GM19238 (cell line): ENCODE measurements at regions not wholly inside any gene's neighbourhood (a gene's known extent, or its start where the extent isn't known, plus 50 kb on each side); places are given as distances from the start of the nearest gene placed in this dataset.
"Not testable (repeated sequence)": the region's sequence is repeated elsewhere in the genome, so short reads cannot be mapped to it uniquely, and the experiment has no call there.

Experiments
- DNase-seq: peaks from one replicate; pipeline ENCODE4 v3.0.0; 2011; ENCODE audit warnings: low spot score; ENCODE audit not compliant: insufficient read length

GRCh38 chr6:11409371-11409770 is 128.2 kb upstream of the TMEM170B start:
- no peak for DNase-seq

GRCh38 chr6:11407414-11407813 is 130.1 kb upstream of the TMEM170B start:
- no peak for DNase-seq

- DNase-seq, result no peak
These were observed 132.7 kb upstream of the TMEM170B start for GRCh38 chr6:11404838-11405237.

- DNase-seq, result no peak
These were observed 133.5 kb upstream of the TMEM170B start for GRCh38 chr6:11404081-11404480.

- DNase-seq, result no peak
These were observed 134.4 kb upstream of the TMEM170B start for GRCh38 chr6:11403035-11403601.

- not testable (repeated sequence) for DNase-seq
These were observed 135.0 kb upstream of the TMEM170B start for GRCh38 chr6:11402581-11402980.

- DNase-seq, result not testable (repeated sequence)
These were observed 135.6 kb upstream of the TMEM170B start for GRCh38 chr6:11401954-11402353.

- no peak for DNase-seq
These were observed 138.9 kb upstream of the TMEM170B start for GRCh38 chr6:11398451-11399326.

GRCh38 chr6:11397622-11398450 is 139.7 kb upstream of the TMEM170B start:
- DNase-seq, result no peak

GRCh38 chr6:11396860-11397259 is 140.7 kb upstream of the TMEM170B start:
- no peak for DNase-seq

GRCh38 chr6:11393713-11394627 is 143.6 kb upstream of the TMEM170B start:
- DNase-seq, result no peak

GRCh38 chr6:11392778-11393507 is 144.6 kb upstream of the TMEM170B start:
- DNase-seq, result no peak

GRCh38 chr6:11391934-11392777 is 145.4 kb upstream of the TMEM170B start:
- no peak for DNase-seq

GRCh38 chr6:11389977-11390376 is 147.6 kb upstream of the TMEM170B start:
- DNase-seq, result no peak

GRCh38 chr6:11388983-11389944 is 148.3 kb upstream of the TMEM170B start:
- no peak for DNase-seq

GRCh38 chr6:11387707-11388430 is 149.7 kb upstream of the TMEM170B start:
- DNase-seq, result no peak

- DNase-seq, result no peak
These were observed 150.8 kb upstream of the TMEM170B start for GRCh38 chr6:11386726-11387125.

GRCh38 chr6:11386323-11386722 is 151.2 kb upstream of the TMEM170B start:
- DNase-seq, result peak; percentile 51
